IPS-18a (cell line): ENCODE measurements at regions not wholly inside any gene's neighbourhood (a gene's known extent, or its start where the extent isn't known, plus 50 kb on each side); places are given as distances from the start of the nearest gene placed in this dataset.

Experiments
- H3K27ac ChIP-seq: one replicate; pipeline ENCODE4 v1.5.1; 2013; ENCODE audit warnings: low read length
- H3K27me3 ChIP-seq: one replicate; pipeline ENCODE4 v1.6.1; 2013; ENCODE audit warnings: mild to moderate bottlenecking, low read length; ENCODE audit not compliant: control insufficient read depth, insufficient read depth
- H3K36me3 ChIP-seq: one replicate; pipeline ENCODE4 v1.6.1; 2013; ENCODE audit warnings: low read depth, low read length; ENCODE audit not compliant: control insufficient read depth
- H3K4me1 ChIP-seq: one replicate; pipeline ENCODE4 v1.6.1; 2013; ENCODE audit warnings: low read depth, low read length; ENCODE audit not compliant: control insufficient read depth
- H3K4me3 ChIP-seq: one replicate; pipeline ENCODE4 v1.5.1; 2013; ENCODE audit warnings: low read length
- H3K9ac ChIP-seq: one replicate; pipeline ENCODE4 v1.6.1; 2013; ENCODE audit warnings: mild to moderate bottlenecking, low read length, moderate library complexity
- H3K9me3 ChIP-seq: one replicate; pipeline ENCODE4 v1.6.1; 2013; ENCODE audit warnings: low read depth, low read length; ENCODE audit not compliant: control insufficient read depth

DNA sequence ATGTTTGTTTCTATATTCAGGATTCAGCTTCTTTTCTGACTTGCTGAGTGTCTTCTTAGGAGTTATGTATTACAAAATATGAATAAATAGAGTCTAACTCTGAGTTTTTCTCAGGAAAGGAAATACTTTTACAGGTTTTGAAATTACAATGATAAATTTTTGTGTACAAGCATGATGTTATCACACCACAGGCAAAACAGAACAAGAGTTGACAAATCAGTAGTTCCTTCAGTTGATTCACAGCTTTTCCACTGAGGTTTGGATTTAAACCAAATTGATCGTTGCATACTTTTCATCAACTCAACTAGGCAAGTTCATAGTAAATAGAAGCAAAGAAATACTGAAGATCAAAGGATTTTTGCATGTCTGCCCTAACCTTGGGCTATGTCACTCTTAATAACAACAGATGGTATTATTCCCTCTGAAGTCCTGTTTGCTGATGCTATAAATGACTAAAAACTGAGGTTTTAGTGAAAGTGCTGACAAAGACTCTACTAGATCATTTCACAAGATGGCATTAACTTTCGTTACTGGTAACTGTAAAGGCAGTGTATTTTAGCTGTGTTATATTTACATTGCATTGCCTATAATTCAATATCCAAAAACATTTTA lies 520.2 kb downstream of the FLRT2 start:
- Histone ChIP-seq H3K4me1 (no peaks in the 10 kb centered on the region), H3K27me3 (no peaks in the 10 kb centered on the region), H3K9ac (no peak overlapping the region), H3K9me3 (no peaks in the 10 kb centered on the region), H3K4me3 (no peak overlapping the region), H3K36me3 (no peaks in the 10 kb centered on the region), H3K27ac (no peak overlapping the region)

DNA sequence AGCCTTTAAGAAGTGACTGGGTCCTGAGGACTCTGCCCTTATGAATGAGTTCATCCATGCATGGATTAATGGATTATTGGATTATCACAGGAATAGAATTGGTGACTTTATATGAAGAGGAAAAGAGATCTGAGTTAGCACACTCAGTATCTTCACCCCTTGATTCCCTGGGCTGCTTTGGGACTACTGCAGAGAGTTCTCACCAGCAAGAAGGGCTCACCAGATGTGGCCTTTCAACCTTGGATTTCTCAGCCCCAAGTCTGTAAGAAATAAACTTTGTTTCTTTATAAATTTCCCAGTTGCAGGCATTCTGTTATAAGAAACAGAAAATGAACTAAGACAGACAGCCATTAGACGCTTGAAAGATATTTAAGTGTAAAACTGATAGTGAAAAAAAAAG lies 509.2 kb downstream of the FLRT2 start:
- Histone ChIP-seq H3K4me3 (no peak overlapping the region), H3K27ac (no peak overlapping the region), H3K27me3 (no peaks in the 10 kb centered on the region), H3K9ac (no peak overlapping the region), H3K9me3 (no peaks in the 10 kb centered on the region), H3K4me1 (no peaks in the 10 kb centered on the region), H3K36me3 (no peaks in the 10 kb centered on the region)

DNA sequence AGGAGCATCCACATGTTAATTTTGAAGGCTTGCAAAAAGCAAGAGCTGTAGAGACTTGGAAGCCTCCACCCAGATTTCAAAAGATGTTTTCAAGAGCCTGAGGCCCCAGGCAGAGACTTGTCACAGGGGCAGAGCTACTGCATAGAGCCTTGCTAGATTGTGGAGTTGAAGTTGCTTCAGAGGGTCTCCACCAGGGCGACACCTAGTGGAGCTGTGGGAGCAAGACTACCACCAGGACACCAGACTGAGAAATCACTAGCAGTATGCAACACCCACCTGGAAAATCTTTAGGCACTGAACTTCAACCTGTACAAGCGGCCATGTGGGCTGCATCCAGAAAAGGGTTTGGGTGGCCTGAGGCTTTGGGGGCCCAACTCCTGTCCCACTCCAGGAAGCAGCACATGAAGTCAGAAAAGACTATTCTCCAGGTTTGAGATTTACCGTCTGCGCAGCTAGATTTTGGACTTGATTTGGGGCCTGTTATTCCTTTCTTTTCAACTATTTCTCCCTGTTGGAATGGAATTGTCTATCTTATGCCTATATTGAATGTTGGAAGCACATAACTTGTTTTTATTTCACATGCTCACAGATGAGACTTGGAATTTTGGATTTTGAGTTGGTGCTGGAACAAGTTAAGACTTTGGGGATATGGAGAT lies 508.6 kb downstream of the FLRT2 start:
- no peaks in the 10 kb centered on the region for H3K36me3 ChIP-seq
- no peak overlapping the region for H3K27ac ChIP-seq
- H3K9ac ChIP-seq: no peak overlapping the region
- no peak overlapping the region for H3K4me3 ChIP-seq
- H3K4me1 ChIP-seq: peaks cover 3% of the 10 kb centered on the region
- H3K9me3 ChIP-seq: no peaks in the 10 kb centered on the region
- no peaks in the 10 kb centered on the region for H3K27me3 ChIP-seq

DNA sequence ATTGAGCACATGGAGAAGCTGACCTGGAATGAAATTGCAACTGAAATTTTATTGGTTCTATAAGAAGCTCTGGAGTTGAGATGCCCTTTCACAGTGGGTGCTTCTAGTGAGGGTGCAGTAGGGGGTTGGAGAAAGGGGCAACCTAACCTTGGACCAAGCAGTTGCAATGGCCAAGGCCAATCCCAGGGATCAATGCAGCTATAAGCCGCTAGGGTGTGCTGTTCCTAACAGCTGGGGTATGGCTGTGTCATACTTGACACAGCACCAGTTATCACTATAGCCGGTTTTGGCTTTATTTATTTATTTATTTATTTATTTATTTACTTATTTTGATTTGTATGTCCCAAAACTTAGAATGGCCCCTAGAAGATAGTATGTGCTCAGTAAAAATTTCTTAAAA lies 505.9 kb downstream of the FLRT2 start:
- Histone ChIP-seq H3K9ac (no peak overlapping the region), H3K4me1 (peaks cover 5% of the 10 kb centered on the region), H3K27ac (no peak overlapping the region), H3K9me3 (no peaks in the 10 kb centered on the region), H3K36me3 (no peaks in the 10 kb centered on the region), H3K4me3 (no peak overlapping the region), H3K27me3 (no peaks in the 10 kb centered on the region)

DNA sequence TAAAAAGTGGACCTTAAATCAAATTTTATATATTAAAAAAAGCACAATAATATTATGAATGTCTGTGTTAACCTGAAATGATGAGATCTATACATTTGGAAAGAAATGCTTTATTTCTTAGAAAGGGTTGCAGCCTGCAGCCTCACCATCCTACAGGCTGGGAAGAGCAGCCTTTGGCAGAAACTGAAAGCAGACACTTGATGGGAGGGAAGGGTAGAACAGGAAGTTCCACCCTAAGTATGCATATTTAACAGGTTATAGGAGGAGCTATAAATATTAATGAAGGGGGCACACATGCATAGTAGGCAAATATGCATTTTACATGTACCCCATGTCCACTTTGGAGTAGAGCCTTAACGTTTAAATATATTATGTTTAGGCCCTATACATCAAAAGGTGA lies 498.0 kb downstream of the FLRT2 start:
- H3K27me3 ChIP-seq: no peaks in the 10 kb centered on the region
- no peaks in the 10 kb centered on the region for H3K4me1 ChIP-seq
- no peaks in the 10 kb centered on the region for H3K9me3 ChIP-seq
- no peak overlapping the region for H3K27ac ChIP-seq
- no peak overlapping the region for H3K9ac ChIP-seq
- H3K4me3 ChIP-seq: no peak overlapping the region
- no peaks in the 10 kb centered on the region for H3K36me3 ChIP-seq

DNA sequence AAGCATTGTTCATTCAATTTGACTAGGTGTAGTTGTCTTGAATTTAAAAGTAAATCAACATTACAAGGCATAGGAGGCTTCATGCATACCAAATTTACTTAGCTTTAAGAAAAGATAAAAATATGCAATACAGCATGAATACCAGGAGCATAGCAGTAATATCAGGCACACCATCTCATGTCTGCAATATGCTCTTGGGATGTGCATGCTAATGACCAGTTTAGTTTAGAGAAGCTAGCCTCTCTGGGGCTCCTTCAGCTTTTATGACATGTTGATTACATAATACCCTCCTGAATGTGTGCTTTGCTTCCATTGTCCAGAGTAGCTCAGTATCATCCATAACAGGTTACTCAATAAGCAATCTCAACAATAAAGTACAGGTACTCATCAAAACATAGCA lies 497.2 kb downstream of the FLRT2 start:
- Histone ChIP-seq H3K4me3 (no peak overlapping the region), H3K36me3 (no peaks in the 10 kb centered on the region), H3K27ac (no peak overlapping the region), H3K27me3 (no peaks in the 10 kb centered on the region), H3K9ac (no peak overlapping the region), H3K9me3 (no peaks in the 10 kb centered on the region), H3K4me1 (no peaks in the 10 kb centered on the region)

DNA sequence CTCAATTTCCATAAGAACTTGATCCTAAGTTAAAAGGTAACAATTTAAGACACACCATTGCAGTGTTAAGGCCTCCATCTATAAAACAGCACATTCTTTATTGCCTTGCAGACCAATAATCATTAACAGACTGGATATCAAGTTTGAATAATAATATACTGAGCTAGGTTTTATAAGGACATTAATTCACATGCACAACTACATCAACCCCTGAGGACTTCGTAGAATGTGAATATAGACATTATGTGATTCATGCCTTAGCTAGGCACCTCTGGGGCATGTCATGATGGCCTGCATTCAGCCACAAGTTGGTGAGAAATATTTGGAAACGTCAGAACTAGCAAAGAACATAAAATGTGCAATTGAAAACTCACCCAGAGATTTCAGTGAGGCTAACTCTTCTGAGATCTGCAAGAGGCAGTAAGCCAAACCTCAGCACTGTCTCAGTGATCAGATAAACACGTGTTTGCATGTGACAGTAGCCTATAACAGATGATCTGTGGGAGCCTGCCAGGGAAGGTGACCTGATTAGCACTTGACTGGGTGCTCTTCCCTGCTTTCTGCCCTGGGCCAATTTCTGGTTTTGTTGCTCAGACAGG lies 492.2 kb downstream of the FLRT2 start:
- Histone ChIP-seq H3K4me3 (no peak overlapping the region), H3K27ac (no peak overlapping the region), H3K27me3 (no peaks in the 10 kb centered on the region), H3K9ac (no peak overlapping the region), H3K36me3 (no peaks in the 10 kb centered on the region), H3K4me1 (no peaks in the 10 kb centered on the region), H3K9me3 (no peaks in the 10 kb centered on the region)

DNA sequence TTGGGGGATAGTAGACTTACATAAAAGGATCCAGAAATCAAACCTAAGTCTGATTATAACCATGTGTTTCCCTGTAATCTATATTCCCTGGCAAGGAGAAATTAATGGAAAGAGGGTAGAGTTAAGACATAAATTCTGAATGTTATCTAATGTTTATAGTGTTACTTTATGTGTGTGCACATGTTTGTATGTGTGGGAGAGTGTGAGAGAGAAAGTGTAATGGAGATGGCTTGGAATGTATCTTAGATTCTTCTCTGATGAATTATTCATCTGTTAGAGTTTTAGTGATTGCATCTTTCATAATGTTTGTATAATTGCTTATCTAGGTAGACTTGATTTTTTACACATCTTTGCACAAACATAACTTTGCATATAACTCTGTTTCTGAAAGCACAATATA lies 490.9 kb downstream of the FLRT2 start:
- Histone ChIP-seq H3K9ac (no peak overlapping the region), H3K36me3 (no peaks in the 10 kb centered on the region), H3K4me1 (no peaks in the 10 kb centered on the region), H3K4me3 (no peak overlapping the region), H3K9me3 (no peaks in the 10 kb centered on the region), H3K27ac (no peak overlapping the region), H3K27me3 (no peaks in the 10 kb centered on the region)

DNA sequence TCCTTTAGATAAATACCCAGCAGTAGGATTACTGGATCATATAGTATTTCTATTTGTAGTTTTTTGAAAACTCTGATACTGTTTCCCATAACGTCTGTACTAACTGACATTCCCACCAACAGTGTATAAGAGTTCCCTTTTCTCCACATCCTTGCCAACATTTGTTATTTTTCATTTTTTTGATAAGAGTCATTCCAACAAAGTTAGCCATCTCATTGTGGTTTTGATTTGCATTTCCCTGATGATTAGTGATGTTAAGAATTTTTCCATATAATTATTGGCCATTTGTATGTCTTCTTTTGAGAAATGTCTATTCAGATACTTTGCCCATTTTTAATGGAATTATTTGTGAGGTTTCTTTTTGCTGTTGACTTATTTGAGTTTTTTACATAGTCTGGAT lies 486.0 kb downstream of the FLRT2 start:
- H3K27ac ChIP-seq: no peak overlapping the region

DNA sequence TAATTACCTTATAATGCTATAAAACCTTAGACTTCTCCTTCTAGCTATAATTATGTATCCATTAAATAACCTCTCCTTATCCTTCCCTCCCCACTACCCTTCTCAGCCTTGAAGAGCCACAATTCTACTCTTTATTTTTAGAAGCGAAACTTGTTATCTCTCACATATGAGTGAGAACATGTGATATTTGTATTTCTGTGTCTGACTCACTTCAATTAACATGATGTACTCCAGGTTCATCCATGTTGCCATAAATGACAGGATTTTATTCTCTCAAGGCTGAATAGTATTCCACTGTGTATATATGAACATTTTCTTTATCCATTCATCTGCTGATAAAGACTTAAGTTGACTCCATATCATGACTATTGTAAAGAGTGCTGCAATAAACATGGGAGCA lies 485.6 kb downstream of the FLRT2 start:
- no peak overlapping the region for H3K27ac ChIP-seq
- H3K4me3 ChIP-seq: no peak overlapping the region
- H3K9ac ChIP-seq: no peak overlapping the region
- H3K36me3 ChIP-seq: no peaks in the 10 kb centered on the region
- no peaks in the 10 kb centered on the region for H3K27me3 ChIP-seq
- H3K4me1 ChIP-seq: peaks cover 10% of the 10 kb centered on the region
- no peaks in the 10 kb centered on the region for H3K9me3 ChIP-seq

More for the DNA sequence above, 486.0 kb downstream of the FLRT2 start:
- Histone ChIP-seq H3K4me1 (peaks cover 10% of the 10 kb centered on the region), H3K9ac (no peak overlapping the region), H3K9me3 (no peaks in the 10 kb centered on the region), H3K4me3 (no peak overlapping the region), H3K36me3 (no peaks in the 10 kb centered on the region), H3K27me3 (no peaks in the 10 kb centered on the region)

DNA sequence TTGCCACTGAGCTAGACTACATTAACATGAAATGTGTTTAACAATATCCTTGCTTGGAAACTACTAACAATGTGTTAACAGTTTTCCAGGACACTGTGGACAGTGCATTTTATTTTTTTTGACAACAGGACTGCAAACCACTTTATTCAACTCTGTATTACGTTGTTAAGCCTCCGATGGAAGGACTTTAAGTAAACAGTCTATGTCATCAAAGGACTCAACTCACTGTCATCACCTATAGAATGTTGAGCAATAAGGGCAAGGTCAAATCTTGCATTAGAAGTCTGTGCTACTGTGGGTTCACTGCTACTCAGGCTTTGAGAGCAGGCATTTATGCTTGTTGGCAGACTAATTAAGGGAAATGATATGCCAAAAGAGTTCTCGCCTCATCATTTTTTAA lies 483.7 kb downstream of the FLRT2 start:
- Histone ChIP-seq H3K9ac (no peak overlapping the region), H3K27me3 (no peaks in the 10 kb centered on the region), H3K9me3 (no peaks in the 10 kb centered on the region), H3K4me3 (no peak overlapping the region), H3K36me3 (no peaks in the 10 kb centered on the region), H3K27ac (no peak overlapping the region), H3K4me1 (peaks cover 10% of the 10 kb centered on the region)

DNA sequence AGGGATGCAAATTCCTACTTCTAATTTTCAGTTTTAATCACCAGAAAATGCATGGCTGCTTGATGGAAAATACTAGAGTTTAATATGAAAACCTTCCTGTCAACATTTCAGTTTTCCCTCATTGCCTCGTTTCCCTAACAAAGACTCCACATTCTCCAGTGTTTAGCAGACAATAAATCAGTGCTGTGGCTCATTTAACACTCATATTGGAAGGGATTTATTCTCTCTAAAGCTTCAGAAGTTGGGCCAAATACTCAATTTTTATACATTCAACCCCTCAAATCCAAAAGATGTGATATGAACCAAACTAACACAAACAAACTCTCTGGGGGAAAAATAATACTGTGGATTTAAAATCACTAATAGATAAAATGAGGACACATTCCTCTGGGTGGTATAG lies 482.5 kb downstream of the FLRT2 start:
- Histone ChIP-seq H3K9ac (no peak overlapping the region), H3K9me3 (no peaks in the 10 kb centered on the region), H3K36me3 (no peaks in the 10 kb centered on the region), H3K4me3 (no peak overlapping the region), H3K27me3 (no peaks in the 10 kb centered on the region), H3K4me1 (peaks cover 10% of the 10 kb centered on the region), H3K27ac (no peak overlapping the region)
